ENCODE measurements at regions not wholly inside any gene's neighbourhood (a gene's known extent, or its start where the extent isn't known, plus 50 kb on each side); places are given as distances from the start of the nearest gene placed in this dataset.

DNA sequence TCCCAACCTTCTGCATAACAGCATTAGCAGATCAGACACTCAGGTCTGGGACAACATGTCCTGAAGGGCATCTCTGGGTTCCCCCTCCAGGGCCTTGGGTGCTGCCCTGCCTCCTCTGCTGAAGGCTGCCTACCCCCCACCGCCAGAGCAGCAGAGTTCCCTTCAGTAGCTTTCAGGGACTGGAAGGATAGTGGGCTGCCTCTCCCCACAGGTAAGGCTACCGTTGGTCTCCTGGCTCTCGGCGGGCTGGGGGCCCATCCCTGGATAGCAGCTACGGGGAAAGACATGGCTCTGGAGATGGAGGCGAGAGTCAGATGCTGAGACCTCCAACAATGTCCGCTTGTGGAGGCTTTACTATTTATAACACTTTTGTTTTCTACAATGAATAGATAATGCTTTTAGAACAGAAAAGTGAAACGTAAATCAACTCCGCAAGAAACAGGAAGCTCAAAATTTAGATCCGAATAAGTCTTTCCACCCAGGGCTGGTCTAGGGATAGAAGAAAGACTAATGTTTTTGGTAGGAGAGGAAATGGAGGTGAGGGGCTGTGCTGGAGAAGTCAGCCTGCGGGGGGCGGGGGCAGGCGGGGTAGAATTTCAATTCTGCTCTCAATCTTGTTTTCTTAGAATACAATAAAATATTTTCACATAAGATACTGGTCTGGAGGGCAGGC lies 58.4 kb downstream of the ARL4C start:
- ATAC-seq (ENCODE audit: poor library complexity) (peak; percentile 34), DNase-seq (no peak)
- intact Hi-C loops (cut with DNase I): no loop called here

DNA sequence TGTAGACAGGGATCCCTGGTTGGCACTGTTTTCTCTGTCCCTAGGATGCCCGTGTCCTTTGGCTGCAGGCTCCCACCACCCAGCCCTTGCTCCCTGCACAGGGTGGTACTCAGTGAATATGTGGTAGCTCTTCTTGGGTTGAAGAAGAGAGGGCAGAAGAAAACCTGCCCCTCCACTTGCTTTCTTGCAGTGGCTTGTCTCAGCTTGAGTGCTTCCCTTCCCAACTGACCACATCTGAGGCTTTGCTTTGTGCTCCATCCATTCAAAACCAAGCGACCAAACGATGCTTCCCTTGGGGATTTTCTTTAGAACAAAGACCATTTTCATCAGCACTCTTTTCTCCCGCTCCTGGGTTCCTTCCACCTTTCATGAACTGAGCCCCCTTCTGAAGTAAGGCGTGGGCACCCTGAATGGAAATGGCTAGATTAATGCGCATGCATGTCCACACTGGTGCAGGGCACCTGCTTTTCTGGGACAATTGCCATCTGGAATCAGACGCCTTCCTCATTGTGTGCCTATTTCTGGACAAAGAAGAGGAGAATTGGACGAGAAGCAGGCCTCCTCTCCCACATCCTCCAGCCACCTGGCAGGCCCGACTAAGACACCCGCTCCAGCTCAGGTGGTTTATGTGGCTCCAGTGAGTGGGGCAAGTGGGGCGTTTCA lies 59.1 kb downstream of the ARL4C start:
- DNase-seq (no peak), ATAC-seq (ENCODE audit: poor library complexity) (peak; percentile 77)
- intact Hi-C loops (cut with DNase I): no loop called here

DNA sequence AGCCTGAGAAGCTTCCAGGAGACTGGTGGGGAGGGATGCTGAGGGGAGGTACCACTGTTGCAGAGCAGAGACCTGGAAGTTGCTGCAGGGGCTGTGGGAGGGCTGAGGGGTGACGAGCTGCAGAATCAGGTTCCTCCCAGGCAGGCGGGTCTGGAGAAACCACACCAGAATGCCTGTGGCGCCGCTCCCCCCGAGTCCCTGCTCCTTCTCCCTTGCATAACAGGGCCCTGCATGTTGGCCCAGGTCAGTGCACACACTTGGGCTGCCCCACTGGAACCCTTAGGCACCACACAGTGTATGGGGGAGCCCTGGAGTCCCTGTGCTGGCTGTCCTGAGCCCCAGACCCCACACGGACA lies 60.4 kb downstream of the ARL4C start:
- DNase-seq: no peak
- intact Hi-C loops (cut with DNase I): no loop called here
- no peak for ATAC-seq (ENCODE audit: poor library complexity)

DNA sequence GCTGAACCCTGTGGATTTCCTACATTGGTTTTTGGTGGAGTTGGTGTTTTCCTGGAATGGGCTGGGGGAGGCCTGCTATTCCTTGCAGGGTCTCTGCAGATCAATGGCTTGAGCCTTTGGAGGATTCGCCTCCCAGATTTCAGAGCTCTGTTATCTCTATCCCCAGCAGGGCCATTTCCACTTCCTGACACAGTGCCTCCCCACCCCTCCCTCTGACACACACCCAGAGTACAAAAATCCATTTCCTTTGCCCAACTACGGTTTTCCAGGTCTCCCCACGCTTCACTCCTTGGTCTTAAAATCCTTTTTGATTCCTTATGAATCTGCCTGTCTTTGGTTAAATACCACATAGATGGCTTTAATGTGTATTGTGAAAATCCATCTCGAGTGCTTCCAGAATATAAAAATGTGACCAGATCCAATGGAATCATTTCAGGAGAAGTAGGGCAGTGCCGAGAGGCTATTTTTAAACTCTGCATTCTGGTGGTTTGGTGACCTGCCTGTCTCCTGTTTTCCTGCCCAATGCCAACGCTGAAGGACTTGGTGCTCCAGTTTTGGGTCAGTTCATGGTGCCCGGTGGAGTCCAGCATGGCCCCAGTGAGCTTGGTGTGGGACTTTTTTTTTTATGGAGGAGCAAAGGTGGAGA lies 60.9 kb downstream of the ARL4C start:
- no peak for DNase-seq
- ATAC-seq (ENCODE audit: poor library complexity): peak; percentile 45
- intact Hi-C loops (cut with DNase I): no loop called here

DNA sequence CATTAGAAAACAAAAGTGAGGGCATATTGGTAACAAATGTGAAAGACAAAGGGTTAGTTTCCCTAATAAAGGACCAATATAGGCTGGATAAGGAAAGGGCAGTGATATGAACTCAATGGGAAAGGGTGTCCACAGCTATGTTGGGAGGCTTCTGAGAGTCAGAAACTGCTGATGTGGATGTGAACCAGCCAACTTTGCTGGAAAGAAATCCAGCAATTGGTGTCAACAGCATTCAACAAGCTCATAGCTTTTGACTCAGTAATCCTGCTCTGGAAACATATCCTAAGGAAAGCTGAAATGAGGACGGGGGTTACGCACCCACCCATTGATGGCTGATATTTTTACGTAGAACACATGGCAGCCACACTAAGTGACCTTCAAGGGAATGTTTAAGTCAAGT lies 63.7 kb downstream of the ARL4C start:
- intact Hi-C loops (cut with DNase I): no loop called here
- DNase-seq: no peak
- ATAC-seq (ENCODE audit: poor library complexity): no peak

DNA sequence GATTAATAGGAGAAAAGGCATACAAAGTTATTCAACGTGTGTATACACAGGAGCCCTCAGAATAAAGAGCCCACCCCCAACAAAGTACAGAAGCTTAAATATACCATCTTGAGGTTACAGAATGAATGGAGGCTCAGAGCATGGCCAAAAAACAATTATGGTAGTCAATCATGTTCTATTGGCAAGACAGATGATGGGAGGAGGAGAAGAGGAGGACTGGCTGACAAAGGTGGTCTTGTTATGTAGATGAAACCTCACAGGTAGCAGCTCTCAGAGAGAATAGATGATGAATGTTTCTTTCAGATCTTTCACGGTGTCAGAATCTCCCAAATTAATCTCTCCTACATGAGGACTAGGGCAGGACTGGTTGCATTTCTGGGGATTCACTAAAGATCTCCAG lies 66.0 kb downstream of the ARL4C start:
- DNase-seq (no peak), ATAC-seq (ENCODE audit: poor library complexity) (no peak)
- intact Hi-C loops (cut with DNase I): no loop called here

DNA sequence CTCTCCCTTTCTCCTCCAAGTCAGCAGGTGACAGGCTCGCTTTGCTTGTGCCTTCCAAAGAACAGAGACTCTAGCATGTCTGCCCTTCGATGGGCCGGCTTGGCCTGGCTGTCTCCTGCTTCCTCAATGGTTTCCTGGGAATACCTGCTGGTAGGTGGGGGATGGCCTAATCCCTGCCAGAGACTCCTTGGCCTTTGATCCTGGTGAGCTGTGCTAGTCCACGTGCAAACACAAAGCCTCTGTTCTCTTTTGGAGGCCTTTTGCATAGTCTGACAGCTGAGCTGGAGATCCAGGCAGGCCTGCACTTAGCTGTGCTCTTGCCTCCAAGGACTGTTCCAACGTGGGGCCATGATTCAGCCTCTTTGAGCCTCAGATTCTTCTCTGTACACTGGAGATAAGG lies 67.6 kb downstream of the ARL4C start:
- intact Hi-C loops (cut with DNase I): no loop called here
- ATAC-seq (ENCODE audit: poor library complexity) (no peak), DNase-seq (no peak)

DNA sequence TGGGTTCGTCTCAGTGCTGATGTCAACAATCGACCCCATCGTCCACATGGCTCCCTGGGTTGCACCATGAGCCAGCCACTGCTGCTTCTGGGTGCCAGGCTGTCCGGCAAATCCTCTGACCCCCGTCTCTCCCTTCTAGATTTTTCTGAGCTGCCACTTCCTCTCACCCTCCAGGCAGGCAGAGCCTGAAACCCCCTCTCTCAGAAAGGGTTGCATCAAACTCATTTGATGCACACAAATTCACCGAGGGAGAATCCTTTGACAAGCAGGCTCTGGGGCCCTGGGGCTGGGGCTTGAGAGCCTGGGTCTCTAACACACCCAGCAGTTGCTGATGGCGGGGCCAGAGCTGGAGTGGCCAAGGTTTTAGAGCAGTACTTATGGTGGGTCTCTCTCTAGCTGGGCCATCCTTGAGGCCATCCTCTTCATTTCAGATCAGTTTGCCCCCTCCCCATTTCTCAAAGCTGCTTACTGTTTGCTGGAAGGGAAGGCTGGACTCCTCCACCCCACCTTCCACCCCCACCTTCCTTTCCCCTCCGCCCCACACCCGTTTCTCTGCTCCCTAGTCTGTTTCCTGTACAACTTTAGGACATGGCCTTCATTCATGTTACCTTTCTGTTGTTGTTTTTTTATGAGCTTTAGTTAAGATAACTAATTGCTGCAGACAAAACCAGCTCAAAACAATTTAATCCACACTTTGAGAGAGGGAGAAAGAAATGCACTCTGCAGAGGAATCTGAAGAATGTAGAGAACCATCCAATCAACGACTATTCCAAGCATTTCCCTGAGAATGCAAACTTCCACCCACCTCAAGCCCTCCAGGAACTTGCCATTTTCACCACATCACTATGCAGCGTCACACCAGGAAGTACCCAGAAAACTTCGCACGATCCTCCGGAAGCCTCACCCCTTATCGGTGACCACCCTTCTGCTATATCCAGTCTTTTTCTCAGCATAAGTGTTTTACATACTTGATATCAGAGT lies 69.5 kb downstream of the ARL4C start:
- ATAC-seq (ENCODE audit: poor library complexity): no peak
- no peak for DNase-seq
- intact Hi-C loops (cut with DNase I): no loop called here

DNA sequence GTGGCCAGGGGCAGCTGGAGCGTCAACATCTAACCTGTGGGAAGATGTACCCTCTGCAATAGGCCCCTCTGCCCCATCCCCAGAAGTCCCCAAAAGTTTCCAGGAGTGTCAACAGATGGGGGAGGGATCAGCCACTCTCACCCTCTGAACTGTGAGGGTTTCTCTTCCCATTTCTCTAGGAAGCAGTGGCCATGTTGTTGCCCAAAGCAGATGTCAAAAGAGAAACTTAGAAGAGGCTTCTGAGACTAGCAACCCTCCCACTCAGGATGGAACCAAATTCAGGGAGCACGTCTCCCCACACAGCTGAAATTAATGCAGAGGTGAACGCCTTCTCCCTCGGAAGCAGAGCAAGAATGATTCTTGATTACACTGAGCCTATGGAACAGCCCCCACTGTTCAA lies 70.3 kb downstream of the ARL4C start:
- intact Hi-C loops (cut with DNase I): no loop called here
- DNase-seq: no peak
- peak; percentile 25 for ATAC-seq (ENCODE audit: poor library complexity)

DNA sequence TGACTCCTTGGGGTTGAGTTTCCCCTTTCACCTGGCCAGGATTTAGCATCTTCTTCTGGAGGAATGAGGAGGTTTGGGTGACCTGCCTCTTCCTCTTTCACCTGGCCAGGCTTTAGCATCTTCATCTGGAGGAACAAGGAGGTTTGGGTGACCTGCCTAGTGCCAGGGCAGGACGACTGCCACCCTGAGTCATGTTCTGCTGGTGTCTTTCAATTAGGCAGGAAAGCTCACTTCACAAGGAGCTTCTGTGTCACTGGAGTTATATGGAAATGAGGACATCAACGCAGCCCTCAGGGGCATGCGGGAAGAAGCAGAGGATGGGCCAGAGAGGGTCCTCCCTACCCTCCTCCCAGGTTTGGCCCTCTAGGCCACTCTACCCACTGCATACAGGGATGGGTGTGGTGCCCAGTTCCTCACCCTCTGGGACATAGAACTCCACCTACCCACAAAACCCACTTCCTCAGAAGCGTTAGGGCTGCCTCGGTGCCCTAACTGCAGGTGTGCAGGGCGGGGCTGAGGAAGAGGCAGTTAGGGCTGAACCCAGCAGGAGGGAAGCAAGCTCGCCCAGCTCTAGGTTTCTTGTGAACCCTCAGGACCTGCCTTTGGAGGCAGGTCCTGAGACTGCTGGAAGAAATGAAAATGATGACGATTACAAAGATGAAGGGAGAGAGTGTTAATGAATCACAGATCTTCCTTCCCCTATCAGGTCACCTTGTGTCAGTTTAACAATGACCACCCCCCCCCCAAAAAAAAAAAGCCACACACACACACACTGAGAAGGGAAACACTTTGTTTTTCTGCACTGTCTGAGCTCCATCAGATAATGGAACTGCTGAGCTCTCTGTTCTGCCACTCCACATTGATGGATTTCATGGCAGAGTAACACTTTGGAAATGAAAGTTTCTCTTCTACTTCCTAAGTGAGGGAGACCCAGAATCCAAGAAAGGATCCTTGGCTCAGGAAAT lies 71.0 kb downstream of the ARL4C start:
- ATAC-seq (ENCODE audit: poor library complexity) (peak; percentile 65), DNase-seq (no peak)
- intact Hi-C loops (cut with DNase I): no loop called here

DNA sequence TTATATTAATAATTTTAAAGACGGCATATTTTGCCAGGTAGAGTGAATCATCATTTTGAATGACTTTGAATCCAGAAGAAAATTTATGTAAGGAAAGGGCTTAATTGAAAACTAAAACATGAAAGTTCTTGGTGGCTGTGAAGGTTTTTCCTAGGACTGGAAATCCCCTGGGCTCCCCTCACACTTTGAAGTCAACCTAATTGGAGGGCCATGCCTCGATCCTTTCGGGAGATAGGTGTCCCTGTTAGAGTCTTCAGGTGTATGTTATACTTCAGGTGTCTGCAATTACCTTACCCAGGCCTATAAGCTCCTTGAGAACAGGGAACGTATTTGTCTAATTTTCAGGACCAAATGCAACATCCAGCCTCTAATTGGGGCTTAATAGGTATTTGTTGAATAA lies 73.0 kb downstream of the ARL4C start:
- no peak for ATAC-seq (ENCODE audit: poor library complexity)
- intact Hi-C loops (cut with DNase I): no loop called here
- DNase-seq: no peak

DNA sequence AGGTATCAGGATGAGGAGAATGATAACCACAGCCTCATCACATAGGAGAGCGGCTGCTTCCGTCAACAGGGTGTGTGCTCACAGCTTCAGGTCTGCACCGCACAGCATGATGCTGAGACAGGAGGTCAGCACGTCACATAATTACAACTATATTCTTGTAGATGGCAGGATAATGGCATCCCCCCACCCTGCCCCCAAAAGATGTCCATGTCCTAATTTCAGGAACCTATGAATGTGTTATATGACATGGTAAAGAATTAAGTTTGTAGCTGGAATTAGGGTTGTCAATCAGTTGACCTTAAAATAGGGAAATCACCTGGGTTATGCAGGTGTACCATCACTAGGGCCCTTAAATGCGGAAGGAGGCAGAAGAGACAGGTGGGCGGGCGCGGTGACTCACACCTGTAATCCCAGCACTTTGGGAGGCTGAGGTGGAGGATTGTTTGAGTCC lies 73.9 kb downstream of the ARL4C start:
- DNase-seq (no peak), ATAC-seq (ENCODE audit: poor library complexity) (no peak)
- intact Hi-C loops (cut with DNase I): no loop called here

DNA sequence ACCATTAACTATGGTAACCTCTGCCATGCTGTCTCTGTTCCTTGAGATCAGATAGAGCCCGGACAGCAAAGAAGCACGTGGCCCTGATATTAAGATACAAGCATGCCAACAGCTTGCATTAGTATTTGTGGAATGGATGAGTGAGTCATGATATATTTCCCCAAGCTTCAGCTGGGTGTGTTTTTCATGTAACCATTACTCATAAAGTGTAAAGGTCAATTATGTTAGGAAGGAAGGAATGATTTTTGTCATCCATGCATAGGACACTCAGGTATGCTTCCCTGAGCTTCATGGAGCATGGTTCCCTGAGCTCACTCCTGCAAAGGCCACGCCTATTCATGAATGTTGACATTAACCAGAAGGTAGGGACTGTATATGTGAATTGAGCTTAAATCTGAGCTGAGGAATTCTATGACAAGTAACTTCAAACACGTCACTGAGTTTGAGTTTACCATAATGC lies 74.6 kb downstream of the ARL4C start:
- ATAC-seq (ENCODE audit: poor library complexity) (no peak), DNase-seq (no peak)
- intact Hi-C loops (cut with DNase I): no loop called here

DNA sequence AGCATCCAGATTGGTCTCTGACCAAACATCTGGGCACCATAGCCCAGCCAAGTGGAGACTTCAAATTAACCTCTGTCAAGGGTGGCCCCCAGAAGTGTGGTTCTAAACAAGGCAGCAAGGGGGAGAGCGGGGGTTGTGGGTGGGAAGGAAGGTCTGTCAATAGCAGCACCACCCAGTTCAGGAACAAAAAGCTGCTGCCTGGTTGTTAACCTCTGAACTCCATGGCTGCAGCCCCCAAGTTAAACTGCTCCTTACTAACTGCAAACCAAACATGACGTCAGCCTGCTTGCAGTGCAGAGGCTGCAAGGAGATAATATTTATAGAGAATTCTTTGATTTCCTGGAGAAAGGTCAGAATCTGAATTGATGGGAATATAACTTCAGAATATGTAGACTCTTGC lies 76.5 kb downstream of the ARL4C start:
- ATAC-seq (ENCODE audit: poor library complexity) (no peak), DNase-seq (no peak)
- intact Hi-C loops (cut with DNase I): no loop called here

DNA sequence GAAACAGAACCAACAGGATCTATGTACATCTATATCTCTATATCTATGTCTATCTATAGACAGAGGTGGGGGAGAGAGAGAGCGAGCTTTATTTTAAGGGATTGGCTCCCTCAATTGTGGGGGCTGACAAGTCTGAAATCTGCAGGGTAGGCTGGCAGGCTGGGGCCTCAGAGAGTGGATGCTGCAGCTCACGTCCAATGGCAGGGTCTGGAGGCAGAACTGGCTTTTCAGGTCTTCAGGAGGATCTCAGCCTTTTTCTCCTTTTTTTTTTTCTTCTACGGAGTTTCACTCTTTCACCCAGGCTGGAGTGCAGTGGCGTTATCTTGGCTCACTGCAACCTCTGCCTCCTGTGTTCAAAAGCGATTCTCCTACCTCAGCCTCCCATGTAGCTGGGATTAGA lies 77.2 kb downstream of the ARL4C start:
- ATAC-seq (ENCODE audit: poor library complexity) (no peak), DNase-seq (no peak)
- intact Hi-C loops (cut with DNase I): no loop called here

DNA sequence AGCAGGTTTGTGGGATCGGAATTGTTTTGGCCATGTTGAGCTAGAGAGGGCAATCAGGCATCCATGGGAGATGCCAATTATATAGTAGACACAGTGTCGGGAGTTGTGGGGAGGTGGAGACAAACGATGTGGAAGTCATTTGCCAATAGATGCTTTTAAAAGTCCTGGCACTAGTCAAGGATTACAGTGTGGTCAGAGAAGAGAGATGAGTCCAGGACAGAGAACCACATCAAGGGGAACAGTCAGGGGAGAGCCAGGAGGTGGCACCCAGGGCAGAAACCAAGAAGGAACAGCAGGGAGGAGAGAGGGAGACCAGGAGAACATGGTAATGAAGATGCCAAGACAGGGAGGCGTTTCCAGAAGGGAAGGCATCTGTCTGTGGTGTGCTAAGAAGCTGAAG lies 81.2 kb downstream of the ARL4C start:
- intact Hi-C loops (cut with DNase I): no loop called here
- ATAC-seq (ENCODE audit: poor library complexity) (no peak), DNase-seq (no peak)

DNA sequence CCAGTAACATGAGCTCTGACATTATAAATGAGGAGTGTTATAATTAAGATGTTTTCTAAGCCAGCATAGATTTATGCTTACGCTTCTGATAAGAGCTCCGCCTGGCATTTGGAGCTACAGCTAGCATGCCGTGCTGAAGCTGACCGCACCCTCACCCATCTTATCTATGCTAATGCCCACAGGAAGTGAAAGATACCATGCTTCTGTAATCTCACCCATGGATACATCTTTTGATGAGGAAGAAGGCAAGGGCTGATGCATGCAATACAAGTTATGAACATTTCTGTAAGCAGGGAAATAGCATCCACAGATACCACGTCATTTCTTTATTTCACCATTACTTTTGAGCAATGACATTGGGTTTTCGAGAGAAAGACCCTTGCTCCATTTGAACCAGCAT lies 82.3 kb downstream of the ARL4C start:
- no peak for ATAC-seq (ENCODE audit: poor library complexity)
- no peak for DNase-seq
- intact Hi-C loops (cut with DNase I): no loop called here

DNA sequence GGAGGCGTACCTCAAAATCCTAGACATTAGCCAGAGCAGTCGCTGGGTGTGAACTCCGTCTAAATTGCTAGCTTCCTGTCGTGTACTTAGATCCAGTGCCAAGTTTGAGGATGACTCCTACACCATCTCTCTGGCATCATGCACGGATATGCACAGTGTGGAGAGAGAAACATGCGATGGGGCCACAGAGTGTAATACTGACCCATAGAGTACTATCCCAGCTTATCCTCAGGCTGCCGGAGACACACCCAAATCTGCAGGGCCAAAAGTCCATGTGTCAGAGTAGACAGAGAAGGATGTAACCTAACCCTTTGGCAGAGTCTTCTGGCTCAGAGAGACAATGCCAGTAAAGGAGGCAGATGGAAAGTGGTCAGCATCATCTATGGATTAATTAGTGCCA lies 84.2 kb downstream of the ARL4C start:
- ATAC-seq (ENCODE audit: poor library complexity): peak; percentile 18
- intact Hi-C loops (cut with DNase I): no loop called here

More for the DNA sequence above, 84.2 kb downstream of the ARL4C start:
- no peak for DNase-seq

Data from Right ventricle myocardium superior (tissue), 1 donor.